Hindlimb muscle (tissue), 1 donor: ENCODE measurements at regions not wholly inside any gene's neighbourhood (a gene's known extent, or its start where the extent isn't known, plus 50 kb on each side); places are given as distances from the start of the nearest gene placed in this dataset.
"Not testable (repeated sequence)": the region's sequence is repeated elsewhere in the genome, so short reads cannot be mapped to it uniquely, and the experiment has no call there.

Experiments
- DNase-seq: peaks from one replicate; pipeline ENCODE4 v3.0.0-alpha.2; 2013

GRCh38 chr14:106177266-106178246 lies 651.2 kb downstream of the TMEM121 start:
- DNase-seq: not testable (repeated sequence)

GRCh38 chr14:106179761-106180160 lies 653.4 kb downstream of the TMEM121 start:
- no peak for DNase-seq

DNA sequence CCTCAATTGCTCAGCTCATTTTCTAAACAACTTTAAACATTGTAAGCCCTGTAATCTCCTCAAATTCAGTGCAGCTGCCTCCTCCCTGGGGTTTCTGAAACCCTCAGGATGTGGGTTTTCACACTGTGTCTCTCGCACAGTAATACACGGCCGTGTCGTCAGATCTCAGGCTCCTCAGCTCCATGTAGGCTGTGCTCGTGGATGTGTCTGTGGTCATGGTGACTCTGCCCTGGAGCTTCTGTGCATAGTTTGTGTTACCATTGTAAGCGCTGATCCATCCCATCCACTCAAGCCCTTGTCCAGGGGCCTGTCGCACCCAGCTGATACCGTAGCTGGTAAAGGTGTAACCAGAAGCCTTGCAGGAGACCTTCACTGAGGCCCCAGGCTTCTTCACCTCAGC lies 658.4 kb downstream of the TMEM121 start:
- not testable (repeated sequence) for DNase-seq

GRCh38 chr14:106185174-106185836 lies 658.9 kb downstream of the TMEM121 start:
- not testable (repeated sequence) for DNase-seq

DNA sequence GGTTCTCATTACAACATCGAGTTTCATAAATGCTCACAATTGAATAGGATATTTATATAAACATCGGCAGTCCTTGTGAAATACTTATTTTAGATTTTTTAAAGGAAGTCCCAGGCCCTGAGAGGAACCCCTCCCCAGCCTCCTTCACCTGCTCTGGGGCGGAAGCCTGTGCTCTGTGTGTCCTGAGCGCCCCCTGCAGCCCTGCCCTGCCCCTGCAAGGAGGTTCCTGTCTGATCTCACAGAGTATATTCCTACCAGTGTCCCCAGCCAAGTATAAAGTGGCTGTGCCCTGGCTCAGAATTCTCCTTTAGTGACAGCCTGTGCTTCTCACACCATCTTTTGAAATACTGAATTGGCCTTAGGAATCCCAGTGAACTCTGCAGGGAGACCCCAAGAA lies 659.5 kb downstream of the TMEM121 start:
- DNase-seq: no peak

- no peak for DNase-seq
Measured at GRCh38 chr14:106187216-106187615, 660.8 kb downstream of the TMEM121 start.

DNA sequence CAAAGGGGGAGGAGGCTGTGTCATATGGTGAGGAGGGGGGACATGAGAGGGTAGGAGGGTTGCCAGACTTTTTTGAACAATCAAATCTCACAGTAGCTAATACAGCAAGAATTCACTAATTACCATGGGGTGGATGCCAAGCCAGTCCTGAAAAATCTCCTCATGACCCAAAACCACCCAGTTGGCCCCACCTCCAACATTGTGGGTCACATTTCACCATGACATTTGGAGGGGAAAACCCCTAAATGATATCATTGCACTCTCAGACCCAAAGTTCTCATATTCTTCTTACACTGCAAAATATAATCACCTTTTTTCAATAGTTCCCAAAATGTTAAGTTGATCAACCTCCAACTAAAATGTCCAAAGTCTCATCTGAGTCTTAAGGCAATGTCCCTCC lies 666.3 kb downstream of the TMEM121 start:
- DNase-seq: not testable (repeated sequence)

GRCh38 chr14:106196459-106196858 lies 670.1 kb downstream of the TMEM121 start:
- not testable (repeated sequence) for DNase-seq

- not testable (repeated sequence) for DNase-seq
Measured at GRCh38 chr14:106197264-106197663, 670.9 kb downstream of the TMEM121 start.

GRCh38 chr14:106199097-106199496 lies 672.7 kb downstream of the TMEM121 start:
- DNase-seq: no peak

DNA sequence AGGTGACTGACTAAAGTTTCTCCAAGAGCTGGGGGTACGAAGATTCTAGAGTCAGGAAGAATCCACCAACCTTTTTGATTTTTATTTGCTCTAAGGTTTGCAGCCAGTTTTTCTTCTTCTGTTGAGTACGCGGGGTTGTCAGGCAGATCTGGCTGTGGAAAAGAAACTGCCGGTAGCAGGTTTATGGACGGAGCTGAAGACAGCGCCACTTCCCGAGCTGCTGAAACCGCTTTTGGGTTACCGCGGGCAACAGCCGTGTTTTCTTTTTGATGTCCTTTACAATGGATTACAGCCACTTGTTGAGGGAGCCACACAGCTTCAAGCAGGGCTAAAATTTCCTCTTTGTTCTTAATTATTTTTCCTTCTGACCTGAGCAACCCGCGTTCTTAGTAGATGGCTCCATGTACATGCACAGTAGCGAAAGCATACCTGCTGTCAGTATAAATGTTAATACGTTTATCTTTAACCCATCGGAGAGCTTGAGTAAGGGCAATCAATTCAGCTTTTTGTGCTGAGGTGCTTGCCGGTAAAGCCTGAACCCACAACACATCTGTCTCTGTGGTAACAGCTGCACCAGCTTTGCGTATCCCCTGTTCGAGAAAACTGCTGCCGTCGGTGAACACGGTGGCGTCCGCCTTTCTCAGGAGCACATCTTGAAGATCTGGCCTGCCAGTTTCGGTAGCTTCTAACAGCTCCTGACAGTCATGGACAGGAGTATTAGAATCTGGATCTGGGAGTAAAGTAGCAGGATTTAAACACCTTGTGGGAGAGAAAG lies 674.3 kb downstream of the TMEM121 start:
- DNase-seq: no peak

- no peak for DNase-seq
Measured at GRCh38 chr14:106201376-106201775, 675.0 kb downstream of the TMEM121 start.

DNA sequence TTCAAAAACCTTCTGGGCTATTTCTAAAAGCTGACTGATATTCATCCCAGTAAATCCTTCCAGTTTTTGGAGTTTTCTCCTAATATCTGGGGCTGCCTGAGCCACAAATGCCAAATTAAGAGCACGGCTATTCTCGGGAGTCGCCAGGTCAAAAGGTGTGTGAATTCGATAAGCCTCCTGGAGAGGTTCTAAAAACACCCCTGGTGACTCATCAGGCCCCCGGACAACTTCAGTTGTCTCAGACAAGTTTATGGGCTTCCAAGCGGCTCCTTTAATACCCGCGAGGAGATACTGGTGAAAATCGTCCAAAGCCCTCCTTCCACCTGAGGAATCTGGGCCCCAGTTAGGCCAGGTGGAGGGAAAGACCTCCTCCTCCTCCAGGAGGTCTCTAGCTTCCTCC lies 677.1 kb downstream of the TMEM121 start:
- no peak for DNase-seq

DNA sequence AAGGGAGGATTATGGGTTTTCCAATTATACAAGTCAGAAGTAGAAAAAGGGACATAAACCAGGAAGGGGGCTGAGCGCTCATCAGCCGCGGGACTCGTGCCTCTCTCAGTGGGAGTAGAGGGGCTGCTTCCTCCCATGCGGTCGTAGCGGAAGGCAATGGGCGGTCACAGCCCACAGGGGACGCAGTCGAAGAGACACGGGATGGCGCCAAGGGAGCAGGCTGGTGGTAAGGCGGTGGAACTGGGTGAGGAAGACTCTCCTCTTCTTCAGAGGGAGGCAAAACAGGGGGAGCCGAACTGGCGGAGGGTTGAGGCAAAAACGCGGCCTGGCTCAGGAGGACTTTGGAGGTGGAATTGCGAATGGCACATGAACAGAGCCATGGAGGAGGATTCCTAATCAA lies 677.7 kb downstream of the TMEM121 start:
- no peak for DNase-seq

- DNase-seq: no peak
Measured at GRCh38 chr14:106207316-106207715, 680.9 kb downstream of the TMEM121 start.

- DNase-seq: no peak
Measured at GRCh38 chr14:106208794-106209193, 682.4 kb downstream of the TMEM121 start.

DNA sequence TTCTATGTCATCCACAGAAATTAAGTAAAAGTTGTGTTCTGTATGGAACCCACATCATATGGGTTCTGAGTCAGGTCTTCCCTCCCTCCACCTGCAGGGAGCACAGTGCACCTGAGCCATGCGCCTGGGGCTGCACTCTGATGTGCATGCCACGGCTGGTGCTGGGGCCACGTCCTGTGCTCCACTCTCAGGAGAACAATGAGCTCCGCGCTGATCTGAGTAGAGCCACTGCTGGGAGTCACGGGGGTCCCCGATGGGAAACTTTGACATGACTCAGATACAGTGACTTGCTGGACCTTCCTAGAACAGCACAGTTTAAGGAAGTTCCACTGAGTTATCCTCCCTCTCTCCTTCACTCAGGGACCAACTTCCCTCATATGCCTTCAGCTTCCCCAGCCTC lies 683.4 kb downstream of the TMEM121 start:
- no peak for DNase-seq

DNA sequence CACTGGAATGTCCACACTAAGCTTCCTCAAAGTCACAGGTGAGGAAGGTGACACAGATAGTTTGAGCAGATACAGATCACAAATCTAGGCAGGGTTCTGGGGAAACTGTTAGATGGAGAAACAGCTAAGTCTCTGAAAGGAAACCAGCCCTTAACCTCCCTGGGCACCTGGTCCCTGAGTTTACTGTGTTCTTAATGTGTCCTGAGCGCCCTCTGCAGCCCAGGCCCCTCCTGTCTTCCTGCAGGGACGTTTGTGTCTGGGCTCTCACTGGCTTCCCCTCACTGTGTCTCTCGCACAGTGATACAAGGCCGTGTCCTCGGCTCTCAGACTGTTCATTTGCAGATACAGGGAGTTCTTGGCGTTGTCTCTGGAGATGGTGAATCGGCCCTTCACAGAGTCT lies 684.3 kb downstream of the TMEM121 start:
- DNase-seq: no peak

GRCh38 chr14:106211334-106211900 lies 685.0 kb downstream of the TMEM121 start:
- DNase-seq: no peak

DNA sequence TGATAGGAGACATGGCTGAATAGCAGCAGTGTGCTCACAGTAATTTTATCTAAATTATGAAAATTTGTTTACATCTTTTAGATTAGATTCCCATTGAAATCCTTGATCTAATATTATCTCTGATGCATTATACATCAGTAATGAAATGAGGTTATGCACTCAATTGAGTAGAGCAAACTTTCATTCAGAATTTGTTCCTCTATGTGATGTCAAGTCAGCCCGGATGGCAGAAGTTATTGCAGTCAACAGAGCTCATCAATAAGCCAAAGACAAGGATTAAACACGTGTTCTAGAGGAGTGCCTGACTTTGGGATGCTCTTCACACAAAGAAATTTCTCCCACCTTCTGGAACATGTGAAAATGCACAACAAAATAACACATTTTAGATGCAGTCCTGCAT lies 688.8 kb downstream of the TMEM121 start:
- DNase-seq: no peak

DNA sequence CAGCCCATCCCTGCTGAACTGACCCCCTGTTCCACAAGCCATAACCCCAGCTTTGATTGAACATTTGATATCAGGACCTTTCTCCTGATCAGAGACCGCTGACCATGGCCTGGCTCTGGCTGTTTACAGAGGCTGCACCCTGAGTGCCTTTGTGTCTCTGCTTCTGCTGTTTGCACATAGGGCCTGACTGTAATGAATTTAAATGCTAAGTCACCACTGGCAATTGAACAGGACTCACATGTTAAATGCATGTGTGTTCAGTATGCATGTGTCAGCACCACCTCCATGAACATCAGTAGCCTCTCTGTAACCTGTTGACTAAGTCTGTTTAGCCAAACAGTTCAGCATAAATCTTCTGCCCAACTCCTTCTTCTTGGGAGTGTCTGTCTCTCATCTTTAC lies 690.3 kb downstream of the TMEM121 start:
- no peak for DNase-seq

DNA sequence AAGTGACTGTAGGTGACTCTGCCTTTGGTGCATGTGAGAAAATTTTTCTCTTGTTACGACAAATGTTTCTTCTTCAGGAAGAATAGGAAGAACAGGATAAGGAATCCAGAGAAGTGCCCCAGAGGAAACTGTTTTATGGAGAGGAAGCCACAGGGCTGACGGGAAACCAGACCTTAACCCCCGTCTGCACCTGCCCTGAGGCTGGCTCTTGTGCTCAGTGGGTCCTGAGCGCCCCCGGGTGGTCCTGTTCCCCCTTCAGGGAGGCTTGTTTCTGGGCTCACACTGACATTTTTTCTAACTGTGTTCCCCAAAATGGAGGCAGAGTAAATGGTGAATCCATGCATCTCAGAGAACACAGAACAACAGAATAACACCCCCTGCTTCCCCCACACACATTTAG lies 691.8 kb downstream of the TMEM121 start:
- DNase-seq: no peak

DNA sequence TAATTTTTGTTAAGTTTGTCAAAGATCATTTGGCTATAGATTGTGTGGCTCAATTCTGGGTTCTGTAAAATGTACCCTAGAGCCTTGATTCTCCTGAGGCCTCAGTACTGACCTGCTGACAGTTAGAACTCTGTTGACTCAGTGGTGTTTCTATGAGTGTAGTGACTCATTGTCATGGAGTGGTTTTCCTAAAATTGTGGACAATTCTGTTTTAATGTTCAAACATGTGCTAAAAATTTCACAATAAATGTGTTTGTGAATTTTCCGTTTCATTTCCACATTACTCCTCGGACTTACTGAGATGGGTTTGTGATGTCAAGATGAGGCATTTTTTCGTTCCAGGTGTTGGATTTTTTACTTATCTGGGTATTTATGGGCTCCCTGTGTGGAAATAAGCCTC lies 695.9 kb downstream of the TMEM121 start:
- no peak for DNase-seq
